HG03439 (cell line): ENCODE measurements at regions not wholly inside any gene's neighbourhood (a gene's known extent, or its start where the extent isn't known, plus 50 kb on each side); places are given as distances from the start of the nearest gene placed in this dataset.
"Not testable (repeated sequence)": the region's sequence is repeated elsewhere in the genome, so short reads cannot be mapped to it uniquely, and the experiment has no call there.

Experiments used
- ATAC-seq: cut with Tn5 transposase; IDR thresholded peaks from one replicate; pipeline ENCODE4 v1.9.1; 2021; ENCODE audit warnings: mild to moderate bottlenecking, moderate library complexity; ENCODE audit not compliant: unreplicated experiment

DNA sequence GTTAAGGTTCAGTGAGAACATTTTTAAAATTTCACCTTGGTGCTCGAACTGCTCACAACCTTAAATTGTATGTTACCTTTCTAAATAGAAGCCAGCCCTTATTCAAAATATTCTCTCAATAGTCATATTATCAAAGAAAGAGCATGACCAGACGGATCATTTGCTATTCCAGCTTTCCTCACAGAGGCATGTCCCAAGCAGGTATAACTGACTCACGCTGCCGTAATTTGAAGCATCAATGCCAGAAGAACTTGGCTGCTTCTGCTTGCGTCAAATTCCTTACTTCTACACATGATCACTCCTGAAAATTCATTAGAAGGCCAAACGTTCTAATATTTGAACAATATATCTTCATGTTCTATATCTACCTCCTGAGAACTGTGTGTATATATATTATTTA lies 69.5 kb upstream of the VGLL4 start:
- ATAC-seq: no peak

DNA sequence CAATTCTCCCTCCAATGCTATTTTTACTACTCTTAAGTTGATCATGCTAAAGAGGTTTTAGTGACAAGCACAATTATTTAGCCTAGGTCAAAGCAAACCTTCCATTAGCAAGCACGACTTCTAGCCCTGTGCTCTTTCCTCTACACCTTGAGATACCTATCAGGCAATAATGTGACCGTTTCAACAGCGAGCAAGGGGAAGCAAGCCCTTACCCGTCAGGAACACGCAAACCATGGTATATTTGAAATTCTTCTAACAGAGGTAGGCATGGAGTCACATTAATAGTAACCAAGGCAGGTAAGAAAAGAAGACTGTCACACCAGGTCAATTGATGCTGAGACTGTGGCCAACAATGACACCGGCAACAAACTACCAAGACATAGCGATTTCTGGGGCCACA lies 68.9 kb upstream of the VGLL4 start:
- no peak for ATAC-seq

DNA sequence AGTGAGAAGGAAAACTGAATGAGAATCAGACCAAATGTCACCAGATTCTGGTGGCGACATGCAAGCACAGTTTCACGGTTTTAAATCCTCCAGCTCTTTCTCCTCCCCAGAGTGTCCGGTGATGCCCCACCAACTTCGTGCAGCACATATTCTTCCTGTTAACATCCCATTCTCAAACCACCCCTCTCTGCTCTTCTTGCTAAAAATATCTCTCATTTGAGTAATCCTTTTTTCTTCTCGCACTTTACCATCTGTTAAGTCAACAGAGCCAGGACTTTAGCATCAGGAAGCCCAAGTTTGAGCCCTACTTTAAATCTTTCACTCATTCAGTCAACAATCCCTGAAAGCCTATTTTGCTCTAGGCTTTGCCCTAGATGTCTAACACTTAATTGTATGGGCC lies 68.2 kb upstream of the VGLL4 start:
- no peak for ATAC-seq

DNA sequence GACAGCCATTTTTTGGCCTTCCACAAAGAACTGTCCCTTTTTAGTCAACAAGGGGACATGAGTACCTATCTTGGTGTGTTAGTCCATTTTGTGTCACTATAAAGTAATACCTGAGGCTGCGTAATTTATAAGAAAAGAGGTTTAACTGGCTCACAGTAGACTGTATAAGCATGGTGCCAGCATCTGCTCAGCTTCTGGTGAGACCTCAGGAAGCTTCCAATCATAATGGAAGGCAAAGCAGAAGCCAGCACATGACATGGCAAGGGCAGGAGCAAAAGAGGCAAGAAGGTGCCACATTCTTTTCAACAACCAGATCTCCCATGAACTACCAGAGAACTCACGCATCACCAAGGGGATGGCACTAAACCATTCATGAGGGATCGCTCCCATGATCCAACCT lies 66.1 kb upstream of the VGLL4 start:
- no peak for ATAC-seq

DNA sequence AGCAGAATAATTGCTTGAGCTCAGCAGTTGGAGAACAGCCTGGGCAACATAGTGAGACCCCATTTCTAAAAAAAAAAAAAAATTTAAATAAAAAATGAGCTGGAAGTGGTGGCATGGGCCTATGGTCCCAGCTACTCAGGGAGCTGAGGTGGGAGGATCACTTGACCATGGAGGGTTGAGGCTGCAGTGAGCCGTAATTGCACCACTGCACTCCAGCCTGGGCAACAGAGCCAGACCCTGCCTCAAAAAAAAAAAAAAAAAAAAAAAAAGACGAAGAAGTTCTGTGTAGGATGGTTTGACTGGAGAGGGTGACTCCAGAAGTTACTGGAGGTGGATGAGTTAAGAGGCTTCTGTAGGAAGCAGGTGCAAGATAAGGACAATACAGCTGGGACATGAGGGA lies 63.4 kb upstream of the VGLL4 start:
- ATAC-seq: not testable (repeated sequence)

DNA sequence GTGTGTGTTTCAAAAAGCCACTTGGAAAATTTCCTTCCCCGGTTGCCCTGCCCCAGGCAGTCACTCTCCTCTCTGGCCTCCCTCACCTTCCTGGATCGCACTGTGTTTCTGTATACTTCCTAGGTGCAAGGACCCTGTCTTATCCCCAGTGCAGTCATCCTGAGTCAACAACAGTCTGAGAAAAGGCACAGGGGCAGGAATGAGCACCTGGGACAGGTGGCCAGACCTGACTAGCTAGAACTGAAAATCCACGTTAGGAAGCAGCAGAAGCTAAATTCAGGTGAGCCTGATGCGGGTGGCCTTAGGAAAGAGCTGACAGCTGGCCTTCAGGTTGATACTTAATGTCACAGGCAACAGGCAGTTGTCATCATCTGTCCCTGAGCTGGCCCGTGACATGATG lies 62.9 kb upstream of the VGLL4 start:
- no peak for ATAC-seq

DNA sequence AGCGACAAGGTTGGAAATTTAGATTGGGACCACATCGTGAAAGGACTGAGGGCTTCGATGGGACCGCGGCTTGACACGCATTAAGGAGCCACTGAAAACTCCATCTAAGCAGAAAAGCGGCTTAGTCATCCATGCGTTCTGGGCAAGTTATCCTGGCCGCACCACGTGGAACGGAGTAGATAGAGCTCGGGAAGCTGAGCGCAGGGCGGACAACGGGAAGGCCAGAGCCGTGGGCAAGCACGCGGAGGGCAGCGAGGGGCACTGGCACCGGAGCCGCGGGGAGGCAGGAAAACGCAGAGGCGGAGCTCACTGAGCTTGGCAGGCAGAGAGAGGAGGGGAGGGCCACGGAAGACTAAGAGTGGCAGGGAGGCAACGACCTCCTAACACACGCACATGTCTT lies 61.3 kb upstream of the VGLL4 start:
- no peak for ATAC-seq

DNA sequence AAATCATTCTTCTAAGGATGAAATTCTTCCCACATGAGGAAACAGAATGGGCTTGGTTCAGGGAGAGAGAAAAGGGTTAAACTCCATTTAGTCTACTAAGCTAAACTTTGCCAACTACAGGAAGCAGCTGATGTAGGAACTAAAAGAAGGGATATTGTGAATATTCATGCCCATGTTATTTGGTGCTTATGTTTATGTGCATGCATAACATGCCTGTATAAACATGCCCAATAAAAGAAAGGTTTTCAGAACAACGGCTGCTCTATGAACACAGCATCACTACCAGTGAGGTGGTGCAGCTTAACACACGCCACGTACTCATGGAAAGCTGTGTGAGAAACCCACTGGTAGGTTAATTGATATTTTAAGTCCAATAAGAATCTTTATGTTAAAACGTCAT lies 59.4 kb upstream of the VGLL4 start:
- no peak for ATAC-seq

DNA sequence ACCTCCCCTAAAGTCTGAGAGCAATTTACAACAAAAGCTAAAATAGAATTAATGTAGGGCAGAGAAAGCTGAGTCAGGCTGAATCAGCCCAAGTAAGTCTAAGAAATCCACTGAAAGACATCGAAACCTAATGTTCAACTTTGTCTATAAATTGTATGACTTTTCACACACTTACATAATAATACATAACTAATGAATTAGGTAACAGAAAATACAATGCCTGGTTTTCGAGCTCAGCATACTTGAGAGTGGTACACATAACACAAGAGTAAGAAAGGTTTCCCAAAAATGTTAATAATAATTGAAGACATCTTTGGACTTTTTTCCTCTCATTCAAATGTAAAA lies 55.3 kb upstream of the VGLL4 start:
- no peak for ATAC-seq

DNA sequence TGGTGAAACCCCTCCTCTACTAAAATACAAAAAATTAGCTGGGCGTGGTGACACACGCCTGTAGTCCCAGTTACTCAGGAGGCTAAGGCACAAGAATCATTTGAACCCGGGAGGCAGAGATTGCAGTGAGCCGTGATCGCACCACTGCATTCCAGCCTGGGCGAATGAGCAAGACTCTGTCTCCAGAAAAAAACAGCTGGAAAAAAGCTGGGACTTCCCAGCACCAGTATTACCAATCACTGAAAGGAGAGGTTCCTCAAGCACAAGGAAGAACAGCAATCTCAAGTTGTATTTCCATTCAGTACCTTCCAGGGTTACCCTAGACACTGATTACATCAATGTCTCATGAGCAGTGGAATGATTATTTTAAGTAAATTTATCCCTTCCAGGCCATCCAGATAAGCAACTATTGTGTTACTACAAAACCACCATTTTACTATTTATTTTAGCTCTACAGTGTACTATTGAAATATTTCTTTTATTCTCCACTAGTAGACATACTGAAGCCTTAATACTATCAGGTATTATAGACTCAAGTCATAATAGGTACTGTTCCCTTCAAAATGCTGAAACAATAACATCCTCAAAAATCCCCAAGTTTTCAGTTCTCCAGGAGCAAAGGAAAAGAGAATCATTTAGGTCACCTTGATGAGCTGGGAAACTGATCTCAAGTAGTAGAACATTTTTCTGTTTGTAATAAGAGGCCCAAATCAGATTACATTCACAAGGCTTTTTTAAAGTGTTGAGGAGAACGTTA lies 54.8 kb upstream of the VGLL4 start:
- ATAC-seq: no peak

DNA sequence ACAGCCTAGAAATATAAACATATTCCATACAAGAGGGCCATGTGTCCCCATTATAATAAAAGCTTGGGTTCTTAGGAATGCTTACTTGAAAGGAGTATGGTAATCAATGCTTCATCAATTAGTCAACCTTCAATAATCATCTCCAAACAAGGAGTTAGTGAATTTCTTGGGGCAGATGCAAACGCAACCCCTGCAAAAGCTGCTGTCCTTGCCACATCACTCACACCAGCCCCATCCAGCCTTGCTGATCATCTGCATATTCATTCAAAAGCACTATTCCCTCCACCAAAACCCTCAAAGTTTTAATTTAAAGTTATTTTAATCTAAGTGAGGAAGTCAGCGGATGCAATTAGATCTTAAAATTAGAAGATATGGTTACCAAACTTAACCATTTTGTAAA lies 54.0 kb upstream of the VGLL4 start:
- no peak for ATAC-seq

DNA sequence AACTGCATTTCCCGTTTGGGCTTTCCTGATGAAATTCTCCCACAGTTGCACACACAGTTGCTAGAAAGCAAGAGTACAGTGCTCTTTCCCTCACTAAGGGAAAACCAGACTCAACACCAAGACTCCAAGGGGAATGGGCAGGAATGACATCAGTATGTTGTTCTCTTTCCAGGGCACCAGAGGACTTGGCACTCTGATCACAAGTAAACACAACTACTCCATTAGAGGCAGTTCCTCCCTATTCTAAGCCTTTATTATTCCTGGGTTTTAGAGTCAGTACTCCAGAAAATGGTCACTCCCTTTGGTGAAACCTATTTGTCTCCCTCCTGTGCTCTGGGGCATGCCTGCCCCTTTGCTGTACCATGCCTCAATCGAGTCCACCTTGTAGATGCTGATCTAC lies 52.3 kb upstream of the VGLL4 start:
- ATAC-seq: no peak
